Stimulated activated naive B cell treated with anti-CD40 and anti-IgM and Interleukin-4, amounts not matched to agents 10 μg/mL and 1 μg/mL and 100 μg/mL, for 72 hours (primary cell): ENCODE measurements at regions not wholly inside any gene's neighbourhood (a gene's known extent, or its start where the extent isn't known, plus 50 kb on each side); places are given as distances from the start of the nearest gene placed in this dataset.

Experiments used
- ATAC-seq, 2 donors: fragments of 150-1000 bp; cut with Tn5 transposase; replicated peaks; 2 replicates each; pipeline ENCODE4 v1.10.0; 2021; ENCODE audit warnings: moderate library complexity in 1 of 2
- DNase-seq: peaks from one replicate; pipeline ENCODE4 v3.0.0; 2021
- H3K27ac Mint-ChIP-seq: one replicate; pipeline ENCODE4 v1.8.0; 2022; ENCODE audit warnings: mild to moderate bottlenecking, mixed read lengths
- H3K27me3 Mint-ChIP-seq, 2 donors: one replicate each; pipeline ENCODE4 v1.8.0; 2022; ENCODE audit warnings: mixed read lengths in 2 of 2
- H3K36me3 Mint-ChIP-seq, 2 donors: one replicate each; pipeline ENCODE4 v1.8.0; 2022; ENCODE audit warnings: mixed read lengths in 2 of 2, mild to moderate bottlenecking in 1 of 2
- H3K4me1 Mint-ChIP-seq, 2 donors: one replicate each; pipeline ENCODE4 v1.8.0; 2022; ENCODE audit warnings: mixed read lengths in 2 of 2, mild to moderate bottlenecking in 1 of 2
- H3K4me3 Mint-ChIP-seq, 2 donors: one replicate each; pipeline ENCODE4 v1.8.0; 2022; ENCODE audit warnings: mild to moderate bottlenecking in 2 of 2, mixed read lengths in 2 of 2, moderate library complexity in 1 of 2
- H3K9me3 Mint-ChIP-seq, 2 donors: one replicate each; pipeline ENCODE4 v1.8.0; 2022; ENCODE audit warnings: mixed read lengths in 2 of 2, mild to moderate bottlenecking in 1 of 2

GRCh38 chr11:42657169-42657568 lies 654.6 kb upstream of the API5 start:
- peaks cover 0 to 7% of the 10 kb centered on the region in 2 donors for H3K9me3 Mint-ChIP-seq

DNA sequence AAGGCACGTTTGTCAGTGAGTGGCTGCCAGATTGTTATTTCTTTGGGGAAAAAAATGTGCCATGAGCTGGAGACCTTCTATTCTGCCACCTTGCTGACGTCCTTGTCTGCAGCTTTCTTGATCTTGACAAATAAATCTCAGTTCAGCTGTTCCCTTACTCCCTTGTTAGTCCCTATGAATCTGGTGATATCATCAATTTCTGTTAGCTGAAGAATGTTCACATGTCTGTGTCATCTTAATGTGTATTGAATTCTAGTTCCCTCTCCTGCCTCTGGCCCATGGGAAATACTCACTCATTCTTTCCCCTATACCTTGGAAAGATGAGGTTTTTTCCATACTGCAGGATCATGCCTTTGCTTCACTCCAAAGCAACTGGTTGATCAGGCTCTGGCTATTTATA lies 649.9 kb upstream of the API5 start:
- ATAC-seq (no peak), DNase-seq (no peak)
- Mint-ChIP-seq H3K27ac (no peak overlapping the region), H3K36me3 (no peaks in the 10 kb centered on the region), H3K9me3 (peaks cover 0 to 5% of the 10 kb centered on the region in 2 donors), H3K4me1 (no peaks in the 10 kb centered on the region), H3K27me3 (no peaks in the 10 kb centered on the region), H3K4me3 (no peak overlapping the region)

More at GRCh38 chr11:42657169-42657568, 654.6 kb upstream of the API5 start:
- Mint-ChIP-seq H3K36me3 (no peaks in the 10 kb centered on the region), H3K27ac (no peak overlapping the region), H3K27me3 (no peaks in the 10 kb centered on the region), H3K4me1 (no peaks in the 10 kb centered on the region), H3K4me3 (no peak overlapping the region)
- ATAC-seq (no peak), DNase-seq (no peak)

DNA sequence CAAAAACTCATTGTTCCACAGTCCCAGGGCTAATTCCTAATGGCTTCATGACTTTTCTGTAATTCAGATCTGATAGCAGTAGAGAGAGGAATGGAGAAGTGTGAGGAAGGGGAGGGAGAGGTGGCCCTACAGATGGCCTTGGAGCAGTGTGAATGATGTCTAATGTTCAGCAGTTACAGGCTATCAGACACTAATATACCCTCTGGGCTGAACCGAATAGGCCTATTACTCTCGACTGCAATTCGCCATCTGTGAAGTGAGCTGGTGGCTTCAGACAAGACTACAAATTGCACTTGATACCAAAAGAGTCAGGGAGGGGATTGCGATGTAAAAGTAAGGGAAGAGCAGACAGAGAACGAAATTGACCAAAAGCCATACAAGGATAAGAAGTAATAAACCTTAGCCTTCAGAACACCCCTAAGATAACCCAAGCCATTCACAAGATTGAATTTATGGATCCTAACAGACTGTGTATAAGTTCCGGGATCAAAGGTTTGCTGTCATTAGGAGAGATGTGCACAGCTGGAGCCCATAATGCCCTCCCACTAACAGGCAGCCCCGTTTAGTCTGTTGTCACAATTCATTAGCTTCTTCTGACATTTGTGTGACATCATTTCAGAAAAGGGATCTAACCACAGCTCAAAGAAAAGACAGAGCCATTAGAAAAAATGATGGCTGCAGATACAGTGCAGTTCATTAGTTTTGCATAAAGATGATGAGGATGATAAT lies 642.4 kb upstream of the API5 start:
- Mint-ChIP-seq H3K4me1 (no peaks in the 10 kb centered on the region), H3K36me3 (no peaks in the 10 kb centered on the region), H3K27me3 (no peaks in the 10 kb centered on the region), H3K27ac (no peak overlapping the region), H3K9me3 (peaks cover 4 to 13% of the 10 kb centered on the region in 2 donors), H3K4me3 (no peak overlapping the region)
- ATAC-seq: no peak
- no peak for DNase-seq

DNA sequence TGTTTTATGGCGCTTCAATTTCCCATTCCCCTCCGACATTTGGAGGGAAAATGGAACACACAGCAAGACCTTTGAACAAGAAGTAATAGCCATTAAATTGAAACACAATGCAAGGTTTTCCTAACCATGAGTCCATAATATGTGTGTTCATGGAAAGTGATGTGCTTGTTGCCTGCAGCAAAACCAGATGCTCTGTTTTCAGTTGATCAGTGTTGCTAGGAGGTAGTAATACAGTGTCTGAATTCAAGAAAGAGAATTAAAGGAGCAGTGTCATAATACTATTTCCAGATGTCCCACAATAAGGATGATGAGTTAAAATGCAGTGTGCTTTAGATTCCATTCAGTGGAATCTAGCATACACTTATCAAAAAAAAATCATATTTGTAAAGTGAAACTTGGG lies 637.4 kb upstream of the API5 start:
- H3K4me1 Mint-ChIP-seq: no peaks in the 10 kb centered on the region
- no peaks in the 10 kb centered on the region for H3K27me3 Mint-ChIP-seq
- H3K9me3 Mint-ChIP-seq: peaks cover 4 to 9% of the 10 kb centered on the region in 2 donors
- DNase-seq (no peak), ATAC-seq (no peak)
- no peak overlapping the region for H3K27ac Mint-ChIP-seq
- no peak overlapping the region for H3K4me3 Mint-ChIP-seq
- no peaks in the 10 kb centered on the region for H3K36me3 Mint-ChIP-seq

DNA sequence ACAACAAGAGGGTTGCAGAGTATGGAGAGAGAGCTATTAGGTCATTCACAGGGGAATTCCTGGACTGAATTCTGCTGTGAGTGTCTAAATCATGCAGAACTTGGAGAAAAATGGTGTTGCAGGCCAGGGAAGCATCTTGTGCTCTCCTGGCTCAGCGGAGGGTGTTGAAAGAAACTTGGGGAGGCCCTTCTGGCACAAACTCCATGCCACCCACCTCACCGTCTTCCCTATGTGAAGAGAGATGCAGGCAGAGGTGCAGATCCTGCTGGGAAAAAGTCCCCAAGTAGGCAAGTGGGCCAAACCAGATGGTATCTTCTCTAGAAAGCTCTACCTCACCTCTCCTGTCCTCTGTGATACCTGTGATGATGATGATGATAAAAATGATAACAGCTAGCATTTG lies 604.3 kb upstream of the API5 start:
- H3K27me3 Mint-ChIP-seq: no peaks in the 10 kb centered on the region
- H3K4me3 Mint-ChIP-seq: no peak overlapping the region
- no peaks in the 10 kb centered on the region for H3K4me1 Mint-ChIP-seq
- ATAC-seq: no peak
- H3K9me3 Mint-ChIP-seq: peaks cover 0 to 3% of the 10 kb centered on the region in 2 donors
- no peak for DNase-seq
- no peaks in the 10 kb centered on the region for H3K36me3 Mint-ChIP-seq
- H3K27ac Mint-ChIP-seq: no peak overlapping the region

GRCh38 chr11:42709216-42709615 lies 602.6 kb upstream of the API5 start:
- Mint-ChIP-seq H3K4me1 (no peaks in the 10 kb centered on the region), H3K4me3 (no peak overlapping the region), H3K27ac (no peak overlapping the region), H3K36me3 (no peaks in the 10 kb centered on the region), H3K27me3 (no peaks in the 10 kb centered on the region), H3K9me3 (peaks cover 0 to 3% of the 10 kb centered on the region in 2 donors)
- DNase-seq (no peak), ATAC-seq (no peak)

- Mint-ChIP-seq H3K4me3 (no peak overlapping the region), H3K4me1 (no peaks in the 10 kb centered on the region), H3K27ac (no peak overlapping the region), H3K9me3 (peaks cover 6 to 9% of the 10 kb centered on the region in 2 donors), H3K27me3 (no peaks in the 10 kb centered on the region), H3K36me3 (no peaks in the 10 kb centered on the region)
- DNase-seq (no peak), ATAC-seq (no peak)
Observed at GRCh38 chr11:42713279-42713678, 598.5 kb upstream of the API5 start.

GRCh38 chr11:42713753-42714152 lies 598.0 kb upstream of the API5 start:
- Mint-ChIP-seq H3K4me3 (no peak overlapping the region), H3K27ac (no peak overlapping the region), H3K9me3 (peaks cover 6 to 9% of the 10 kb centered on the region in 2 donors), H3K27me3 (no peaks in the 10 kb centered on the region), H3K4me1 (no peaks in the 10 kb centered on the region), H3K36me3 (no peaks in the 10 kb centered on the region)
- DNase-seq (no peak), ATAC-seq (no peak)

DNA sequence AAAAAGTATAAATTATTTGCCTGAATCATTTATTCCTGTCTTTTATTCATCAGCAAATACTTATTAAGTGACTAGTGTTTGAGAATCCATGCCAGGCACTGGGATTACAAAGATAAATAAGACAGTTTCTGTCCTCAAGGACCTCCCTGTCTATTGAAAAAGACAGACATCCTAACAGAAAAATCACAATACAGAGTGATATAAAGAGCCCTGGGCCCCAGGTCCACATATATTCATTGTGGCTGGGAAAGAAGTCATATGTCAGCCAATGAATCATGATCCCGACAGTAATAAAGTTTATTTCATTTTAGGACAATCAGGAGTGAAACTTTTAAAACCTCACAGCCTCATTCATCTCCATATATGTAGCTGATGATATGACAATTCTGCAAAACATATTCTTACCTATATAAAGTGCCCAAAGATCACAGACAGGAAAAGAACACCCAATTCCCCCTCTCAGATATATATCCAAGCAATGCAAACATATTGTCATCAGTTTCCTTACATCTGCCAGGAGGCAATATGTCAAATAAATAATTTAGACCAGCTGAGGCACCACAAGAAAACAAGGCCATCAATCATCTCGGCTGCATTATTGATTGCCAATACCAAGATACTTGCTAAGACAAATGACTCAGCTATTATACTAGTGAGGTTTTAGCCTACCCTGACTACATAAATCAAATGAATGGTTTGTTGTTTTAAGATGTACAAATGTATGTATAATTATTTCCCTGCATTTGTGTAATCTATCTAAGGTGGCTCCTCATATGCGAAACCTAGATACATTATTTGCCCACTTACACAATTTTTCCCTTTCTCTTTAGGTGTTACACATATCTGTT lies 590.9 kb upstream of the API5 start:
- H3K9me3 Mint-ChIP-seq: peaks cover 0 to 6% of the 10 kb centered on the region in 2 donors
- no peaks in the 10 kb centered on the region for H3K36me3 Mint-ChIP-seq
- H3K27ac Mint-ChIP-seq: no peak overlapping the region
- no peak overlapping the region for H3K4me3 Mint-ChIP-seq
- H3K27me3 Mint-ChIP-seq: no peaks in the 10 kb centered on the region
- ATAC-seq (no peak), DNase-seq (no peak)
- H3K4me1 Mint-ChIP-seq: no peaks in the 10 kb centered on the region

DNA sequence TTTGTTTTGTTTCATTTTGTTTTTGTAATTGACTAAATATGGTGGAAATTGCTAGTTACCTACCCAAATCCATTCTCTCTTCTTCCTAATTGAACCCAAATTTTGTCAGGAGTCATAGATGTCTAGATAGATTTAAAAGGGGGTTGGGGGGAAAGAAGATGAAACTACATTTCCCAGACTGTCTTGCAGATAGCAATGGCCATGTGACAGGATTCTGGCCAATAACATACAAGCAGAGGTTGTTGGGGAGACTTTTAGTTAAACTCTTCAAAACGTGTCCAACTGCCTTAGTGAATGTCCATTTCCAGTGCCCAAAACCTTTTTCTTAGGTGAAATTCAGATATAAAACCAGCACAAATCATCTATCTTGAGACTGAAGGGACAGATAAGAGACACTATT lies 583.9 kb upstream of the API5 start:
- no peaks in the 10 kb centered on the region for H3K4me1 Mint-ChIP-seq
- no peak overlapping the region for H3K27ac Mint-ChIP-seq
- no peak overlapping the region for H3K4me3 Mint-ChIP-seq
- DNase-seq: no peak
- H3K27me3 Mint-ChIP-seq: no peaks in the 10 kb centered on the region
- peaks cover 0 to 6% of the 10 kb centered on the region in 2 donors for H3K9me3 Mint-ChIP-seq
- ATAC-seq: no peak
- H3K36me3 Mint-ChIP-seq: no peaks in the 10 kb centered on the region

DNA sequence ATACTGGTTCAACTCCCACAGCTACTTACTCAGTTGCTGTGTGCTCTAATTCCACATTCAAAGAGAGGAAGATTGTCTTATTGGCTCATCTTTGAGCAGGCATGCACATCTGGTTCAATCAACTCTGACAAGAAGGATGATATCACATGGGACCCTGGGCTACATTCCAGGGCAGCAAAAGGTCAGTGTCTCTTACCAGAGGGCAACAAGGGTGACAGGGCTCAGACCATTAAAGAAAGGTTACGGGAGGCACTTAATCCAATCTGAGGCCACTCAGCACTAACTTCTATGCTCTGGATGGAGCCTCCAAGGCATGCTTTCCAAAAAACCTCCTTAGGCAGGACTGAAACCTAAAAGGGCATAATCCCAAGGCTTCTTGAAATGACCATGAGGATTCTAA lies 549.4 kb upstream of the API5 start:
- no peaks in the 10 kb centered on the region for H3K27me3 Mint-ChIP-seq
- H3K27ac Mint-ChIP-seq: no peak overlapping the region
- H3K36me3 Mint-ChIP-seq: no peaks in the 10 kb centered on the region
- H3K4me3 Mint-ChIP-seq: no peak overlapping the region
- ATAC-seq: peak in 1 of 2 donors; percentile 12
- no peaks in the 10 kb centered on the region for H3K4me1 Mint-ChIP-seq
- peaks cover 0 to 1% of the 10 kb centered on the region in 2 donors for H3K9me3 Mint-ChIP-seq
- no peak for DNase-seq

GRCh38 chr11:42764936-42765335 lies 546.9 kb upstream of the API5 start:
- Mint-ChIP-seq H3K27me3 (no peaks in the 10 kb centered on the region), H3K4me3 (no peak overlapping the region), H3K36me3 (no peaks in the 10 kb centered on the region), H3K9me3 (no peaks in the 10 kb centered on the region), H3K27ac (no peak overlapping the region), H3K4me1 (no peaks in the 10 kb centered on the region)
- ATAC-seq: no peak
- DNase-seq: no peak

DNA sequence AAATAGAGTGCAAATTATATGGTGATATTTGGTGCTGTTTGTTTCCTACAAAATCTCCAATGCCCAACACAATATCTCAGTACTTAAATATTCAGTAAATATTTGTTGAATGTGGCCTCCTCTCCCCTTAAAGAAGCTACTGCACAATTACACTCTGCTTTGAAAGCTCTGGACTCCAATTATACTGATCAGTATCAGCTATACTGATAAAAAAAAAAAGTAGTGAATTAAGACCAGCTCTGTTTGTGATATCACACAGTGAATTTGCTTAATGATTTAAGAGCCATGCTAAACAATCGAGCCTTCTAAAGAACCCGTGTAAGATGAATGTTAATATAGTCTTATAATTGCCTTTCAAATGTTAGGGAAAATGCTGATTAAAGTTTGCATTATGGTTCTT lies 543.2 kb upstream of the API5 start:
- Mint-ChIP-seq H3K9me3 (no peaks in the 10 kb centered on the region), H3K27ac (no peak overlapping the region), H3K4me3 (no peak overlapping the region), H3K36me3 (no peaks in the 10 kb centered on the region), H3K4me1 (no peaks in the 10 kb centered on the region), H3K27me3 (no peaks in the 10 kb centered on the region)
- no peak for DNase-seq
- no peak for ATAC-seq

DNA sequence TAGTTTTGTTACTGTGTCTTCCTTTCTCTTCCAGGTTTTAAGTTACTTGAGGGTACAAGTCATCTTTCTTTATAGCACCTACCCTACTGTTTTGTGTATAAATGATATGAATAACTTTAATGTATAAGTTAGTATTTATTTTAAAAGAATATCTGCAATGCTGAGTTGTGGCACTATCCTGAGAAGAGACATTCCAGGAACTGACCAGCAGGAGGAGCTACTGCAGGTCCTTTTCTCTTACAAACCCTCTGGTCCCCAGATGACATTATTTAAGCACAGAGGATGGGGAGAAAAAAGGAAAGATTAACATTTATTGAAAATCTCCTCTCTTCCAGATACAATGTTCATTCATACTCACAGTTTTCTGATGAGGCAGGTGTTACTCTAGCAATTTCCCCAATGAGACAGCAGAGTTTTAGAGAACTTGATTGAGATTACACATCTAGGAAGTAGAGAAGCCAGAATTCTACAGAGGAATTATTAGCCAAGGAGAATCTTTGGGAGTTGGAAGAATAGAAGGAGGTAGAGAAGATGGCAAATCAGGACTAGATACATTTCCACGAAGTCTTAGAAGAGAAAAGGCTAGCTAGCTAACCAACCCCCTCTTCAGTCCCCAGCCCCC lies 541.2 kb upstream of the API5 start:
- Mint-ChIP-seq H3K27ac (no peak overlapping the region), H3K4me3 (no peak overlapping the region), H3K4me1 (no peaks in the 10 kb centered on the region), H3K9me3 (no peaks in the 10 kb centered on the region), H3K27me3 (no peaks in the 10 kb centered on the region), H3K36me3 (no peaks in the 10 kb centered on the region)
- ATAC-seq (peak; percentile 49 to 53), DNase-seq (no peak)

- Mint-ChIP-seq H3K4me1 (no peaks in the 10 kb centered on the region), H3K27me3 (no peaks in the 10 kb centered on the region), H3K4me3 (no peak overlapping the region), H3K36me3 (no peaks in the 10 kb centered on the region), H3K27ac (no peak overlapping the region), H3K9me3 (no peaks in the 10 kb centered on the region)
- no peak for ATAC-seq
- no peak for DNase-seq
Observed at GRCh38 chr11:42772886-42773285, 538.9 kb upstream of the API5 start.
